ENCODE measurements at regions not wholly inside any gene's neighbourhood (a gene's known extent, or its start where the extent isn't known, plus 50 kb on each side); places are given as distances from the start of the nearest gene placed in this dataset.

DNA sequence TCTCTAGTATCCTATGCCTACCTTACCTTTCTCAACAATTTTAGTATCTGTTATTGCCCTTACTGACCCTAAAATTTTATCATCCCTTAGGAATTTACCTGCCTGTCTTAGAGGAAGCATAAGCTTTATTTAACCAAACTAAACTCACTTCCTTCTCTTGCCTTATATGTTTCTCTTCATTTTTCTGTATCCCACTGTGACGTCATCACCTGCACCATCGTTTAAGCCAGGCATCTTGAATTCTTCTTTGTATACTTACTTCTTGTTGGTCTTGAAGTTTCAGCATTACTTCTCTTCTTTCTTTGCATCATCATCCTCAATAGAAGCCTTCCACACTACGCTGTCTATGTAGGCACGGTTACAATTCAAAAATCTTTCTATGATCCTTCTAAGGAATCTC, 231.0 kb upstream of the SMIM30 start:
- TF ChIP-seq, protein P1, sequence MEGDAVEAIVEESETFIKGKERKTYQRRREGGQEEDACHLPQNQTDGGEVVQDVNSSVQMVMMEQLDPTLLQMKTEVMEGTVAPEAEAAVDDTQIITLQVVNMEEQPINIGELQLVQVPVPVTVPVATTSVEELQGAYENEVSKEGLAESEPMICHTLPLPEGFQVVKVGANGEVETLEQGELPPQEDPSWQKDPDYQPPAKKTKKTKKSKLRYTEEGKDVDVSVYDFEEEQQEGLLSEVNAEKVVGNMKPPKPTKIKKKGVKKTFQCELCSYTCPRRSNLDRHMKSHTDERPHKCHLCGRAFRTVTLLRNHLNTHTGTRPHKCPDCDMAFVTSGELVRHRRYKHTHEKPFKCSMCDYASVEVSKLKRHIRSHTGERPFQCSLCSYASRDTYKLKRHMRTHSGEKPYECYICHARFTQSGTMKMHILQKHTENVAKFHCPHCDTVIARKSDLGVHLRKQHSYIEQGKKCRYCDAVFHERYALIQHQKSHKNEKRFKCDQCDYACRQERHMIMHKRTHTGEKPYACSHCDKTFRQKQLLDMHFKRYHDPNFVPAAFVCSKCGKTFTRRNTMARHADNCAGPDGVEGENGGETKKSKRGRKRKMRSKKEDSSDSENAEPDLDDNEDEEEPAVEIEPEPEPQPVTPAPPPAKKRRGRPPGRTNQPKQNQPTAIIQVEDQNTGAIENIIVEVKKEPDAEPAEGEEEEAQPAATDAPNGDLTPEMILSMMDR (IDR thresholded peaks at IDR 0.05): no peak
- TF ChIP-seq POLR2A (IDR thresholded peaks at IDR 0.05): no peak
